Gastroesophageal sphincter (tissue), 4 donors: ENCODE measurements at regions not wholly inside any gene's neighbourhood (a gene's known extent, or its start where the extent isn't known, plus 50 kb on each side); places are given as distances from the start of the nearest gene placed in this dataset.

Experiments used
- ATAC-seq: fragments of 150-250 bp; one replicate; pipeline ENCODE4 v1.9.1; 2016; ENCODE audit warnings: mild to moderate bottlenecking, moderate library complexity
- H3K27ac ChIP-seq, 4 donors: fragments of 200-600 bp; sonication (generic) in 3 of 4; 1 replicate in 3 of 4; 2 replicates in 1 of 4; pipeline ENCODE4 v1.5.1; 2016 to 2019
- H3K27me3 ChIP-seq: fragments of 200-600 bp; sonication (generic); one replicate; pipeline ENCODE4 v1.5.1; 2019
- H3K36me3 ChIP-seq, 2 donors: fragments of 200-600 bp; sonication (generic); one replicate each; pipeline ENCODE4 v1.5.1; 2019; ENCODE audit warnings: control low read depth in 1 of 2
- H3K4me1 ChIP-seq, 3 donors: fragments of 200-600 bp; sonication (generic); 1 replicate in 2 of 3; 2 replicates in 1 of 3; pipeline ENCODE4 v1.5.1; 2016 to 2019; ENCODE audit warnings: control low read depth in 2 of 3
- H3K4me3 ChIP-seq, 2 donors: fragments of 200-600 bp; sonication (generic); one replicate each; pipeline ENCODE4 v1.5.1; 2019; ENCODE audit warnings: mild to moderate bottlenecking in 1 of 2, moderate library complexity in 1 of 2
- H3K9me3 ChIP-seq, 3 donors: fragments of 200-600 bp; sonication (generic); one replicate each; pipeline ENCODE4 v1.5.1; 2017 to 2019; ENCODE audit warnings: control low read depth in 2 of 3
- CTCF ChIP-seq, 4 experiments: fragments of 200-600 bp in 2 of 4; fragments of 450-650 bp in 2 of 4; sonication (generic) in 1 of 4; IDR thresholded peaks; one replicate each; pipeline ENCODE4 v1.5.1; 2017 to 2019; ENCODE audit warnings: antibody characterized with exemption in 4 of 4, mild to moderate bottlenecking in 2 of 4, moderate library complexity in 2 of 4
- EP300 ChIP-seq: sonication (generic); formaldehyde crosslinking; IDR thresholded peaks from one replicate; pipeline ENCODE4 v1.6.1; 2017; ENCODE audit warnings: antibody characterized with exemption, mild to moderate bottlenecking
- POLR2A ChIP-seq, 2 donors: fragments of 450-650 bp; IDR thresholded peaks; one replicate each; pipeline ENCODE4 v1.6.1; 2017; ENCODE audit warnings: antibody characterized with exemption in 2 of 2, mild to moderate bottlenecking in 2 of 2, moderate library complexity in 1 of 2
- POLR2AphosphoS5 ChIP-seq: sonication (generic); formaldehyde crosslinking; IDR thresholded peaks from one replicate; pipeline ENCODE4 v1.6.1; 2017; ENCODE audit warnings: antibody characterized with exemption
- WGBS, 2 donors: methylation state at CpG; one replicate each; pipeline ENCODE4 v1.1.5; 2018; ENCODE audit warnings: low coverage in 1 of 2; 5-methylcytosine and 5-hydroxymethylcytosine counted together

GRCh38 chr17:72592967-72593325 lies 472.1 kb downstream of the SOX9 start:
- TF ChIP-seq CTCF (IDR thresholded peaks at IDR 0.05) (no peak), POLR2AphosphoS5 (no peak), EP300 (no peak), POLR2A (IDR thresholded peaks at IDR 0.05) (no peak)
- no peak for ATAC-seq
- no peak overlapping the region for H3K27ac ChIP-seq
- H3K9me3 ChIP-seq: no peaks in the 10 kb centered on the region
- H3K27me3 ChIP-seq: peaks cover 85% of the 10 kb centered on the region
- H3K36me3 ChIP-seq: no peaks in the 10 kb centered on the region
- H3K4me1 ChIP-seq: peaks cover 0 to 19% (median 4%) of the 10 kb centered on the region in 3 donors
- H3K4me3 ChIP-seq: peak overlapping the region in 1 of 2 donors; percentile 55
- 90 to 97% methylated on average over 2 to 3 of the region's 9 CpGs for WGBS, 2 donors

- no peak for ATAC-seq
- Histone ChIP-seq H3K9me3 (no peaks in the 10 kb centered on the region), H3K27me3 (peaks cover 75% of the 10 kb centered on the region), H3K4me1 (peaks cover 0 to 17% (median 4%) of the 10 kb centered on the region in 3 donors), H3K4me3 (no peak overlapping the region), H3K27ac (no peak overlapping the region), H3K36me3 (no peaks in the 10 kb centered on the region)
- no peak for TF ChIP-seq POLR2A (IDR thresholded peaks at IDR 0.05)
- no peak for TF ChIP-seq EP300
- 50% methylated on average over 7 to 9 of the region's 9 CpGs for WGBS, 2 donors
These were observed 473.4 kb downstream of the SOX9 start for GRCh38 chr17:72594248-72594647.
